Ectodermal cell (in vitro differentiated cells): ENCODE measurements at regions not wholly inside any gene's neighbourhood (a gene's known extent, or its start where the extent isn't known, plus 50 kb on each side); places are given as distances from the start of the nearest gene placed in this dataset.

ENCODE experiments used
- H3K27ac ChIP-seq: 2 replicates; pipeline ENCODE4 v1.7.0; 2013; ENCODE audit warnings: mild to moderate bottlenecking, low read depth, low read length; ENCODE audit not compliant: insufficient read depth, poor library complexity, severe bottlenecking
- H3K27me3 ChIP-seq: 2 replicates; pipeline ENCODE4 v1.7.0; 2013; ENCODE audit warnings: mild to moderate bottlenecking, low read length; ENCODE audit not compliant: insufficient read depth, control insufficient read depth, poor library complexity, severe bottlenecking
- H3K36me3 ChIP-seq: one replicate; pipeline ENCODE4 v1.7.0; 2013; ENCODE audit warnings: low read length; ENCODE audit not compliant: control insufficient read depth, insufficient read depth
- H3K4me1 ChIP-seq: one replicate; pipeline ENCODE4 v1.7.0; 2013; ENCODE audit warnings: low read length; ENCODE audit not compliant: control insufficient read depth, insufficient read depth
- H3K4me3 ChIP-seq: 2 replicates; pipeline ENCODE4 v1.7.0; 2013; ENCODE audit warnings: low read depth, low read length, control low read depth; ENCODE audit not compliant: insufficient read depth
- H3K9me3 ChIP-seq: 2 replicates; pipeline ENCODE4 v1.7.0; 2013; ENCODE audit warnings: mild to moderate bottlenecking, low read length, moderate library complexity; ENCODE audit not compliant: control insufficient read depth
- WGBS, 2 experiments: methylation state at CpG; one replicate each; pipeline ENCODE4 v1.1.7; 2013; ENCODE audit warnings: missing lambda C conversion rate in 2 of 2; 5-methylcytosine and 5-hydroxymethylcytosine counted together

DNA sequence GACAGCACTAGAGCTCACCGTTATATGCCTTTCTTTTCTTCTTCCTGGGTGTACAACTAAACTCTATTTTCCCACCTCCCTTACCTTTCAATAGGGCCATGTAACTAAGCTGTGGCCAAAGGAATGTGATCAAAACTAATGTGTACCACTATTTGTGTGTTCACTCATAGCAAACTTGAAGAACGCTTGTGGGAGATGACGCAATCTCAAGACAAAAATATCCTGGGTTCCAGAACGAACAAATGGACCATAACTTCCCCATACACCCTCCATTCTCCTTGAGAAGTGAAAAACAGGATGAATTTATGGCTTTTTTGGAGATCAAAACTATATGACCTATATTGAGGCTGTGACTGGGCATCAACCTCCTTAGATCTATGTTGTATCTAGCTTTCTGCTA is 139.7 kb upstream of the GLRA2 start:
- Histone ChIP-seq H3K27me3 (no peaks in the 10 kb centered on the region), H3K27ac (no peak overlapping the region), H3K4me1 (no peaks in the 10 kb centered on the region), H3K36me3 (no peaks in the 10 kb centered on the region), H3K4me3 (no peak overlapping the region), H3K9me3 (no peaks in the 10 kb centered on the region)
- 96 to 100% methylated on average over 1 to 4 of the region's 4 CpGs for whole genome bisulfite sequencing, 2 experiments

DNA sequence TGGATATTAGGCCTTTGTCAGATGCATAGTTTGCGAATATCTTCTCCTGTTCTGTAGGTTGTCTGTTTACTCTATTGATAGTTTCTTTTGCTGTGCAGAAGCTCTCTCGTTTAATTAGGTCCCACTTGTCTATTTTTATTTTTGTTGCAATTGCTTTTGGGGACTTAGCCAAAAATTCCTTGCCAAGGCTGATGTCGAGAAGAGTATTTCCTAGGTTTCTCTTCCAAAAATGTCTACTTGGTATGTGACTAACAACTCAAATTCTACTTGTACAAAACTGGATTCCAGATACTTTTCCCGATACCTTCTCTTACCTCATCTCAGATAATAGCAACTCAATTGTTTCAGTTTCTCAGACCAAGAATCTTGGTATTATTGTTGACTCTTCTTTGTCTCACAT is 142.4 kb upstream of the GLRA2 start:
- Histone ChIP-seq H3K27me3 (no peaks in the 10 kb centered on the region), H3K9me3 (no peaks in the 10 kb centered on the region), H3K36me3 (no peaks in the 10 kb centered on the region), H3K4me3 (no peak overlapping the region), H3K4me1 (no peaks in the 10 kb centered on the region), H3K27ac (no peak overlapping the region)
- 91 to 95% methylated on average over 4 of the region's 4 CpGs for WGBS, 2 experiments

DNA sequence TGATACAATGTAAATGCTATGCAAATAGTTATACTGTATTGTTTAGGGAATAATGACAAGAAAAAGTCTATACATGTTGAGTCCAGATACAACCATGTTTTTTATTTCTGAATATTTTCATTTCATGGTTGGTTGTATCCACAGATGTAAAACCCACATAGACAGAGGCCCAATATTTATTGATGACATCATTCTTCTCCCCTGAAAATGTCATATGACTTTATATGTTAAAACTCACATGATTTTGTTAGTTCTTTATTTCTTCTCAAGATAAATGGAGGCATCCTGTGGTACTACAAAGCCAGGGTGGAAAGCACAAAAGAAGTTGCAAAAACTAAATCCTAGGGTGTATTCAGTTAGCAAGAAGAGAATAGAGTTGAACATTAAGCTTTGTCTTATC is 149.3 kb upstream of the GLRA2 start:
- no peak overlapping the region for H3K4me3 ChIP-seq
- no peaks in the 10 kb centered on the region for H3K36me3 ChIP-seq
- no peaks in the 10 kb centered on the region for H3K27me3 ChIP-seq
- H3K4me1 ChIP-seq, result no peaks in the 10 kb centered on the region
- no peak overlapping the region for H3K27ac ChIP-seq
- no peaks in the 10 kb centered on the region for H3K9me3 ChIP-seq

DNA sequence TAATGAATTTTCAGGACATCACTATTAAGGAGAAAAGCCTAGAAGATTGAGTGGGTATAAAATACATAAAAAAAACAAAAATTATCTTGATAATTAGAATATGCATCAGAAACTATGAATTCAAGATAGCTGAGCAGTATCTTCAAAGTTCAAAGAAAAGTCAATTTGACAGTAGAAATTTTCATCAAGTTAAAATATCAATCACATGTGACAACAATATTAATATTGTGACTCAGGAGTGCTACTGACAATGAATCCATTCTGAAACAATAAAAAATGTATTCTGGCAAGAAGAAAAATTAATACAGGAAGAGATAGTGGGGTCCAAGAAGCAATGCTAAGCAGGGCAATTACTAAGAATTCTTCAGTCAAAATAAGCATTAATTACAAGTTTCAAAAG is 151.9 kb upstream of the GLRA2 start:
- no peak overlapping the region for H3K27ac ChIP-seq
- H3K27me3 ChIP-seq, result no peaks in the 10 kb centered on the region
- H3K4me3 ChIP-seq, result no peak overlapping the region
- no peaks in the 10 kb centered on the region for H3K36me3 ChIP-seq
- H3K4me1 ChIP-seq, result no peaks in the 10 kb centered on the region
- no peaks in the 10 kb centered on the region for H3K9me3 ChIP-seq

DNA sequence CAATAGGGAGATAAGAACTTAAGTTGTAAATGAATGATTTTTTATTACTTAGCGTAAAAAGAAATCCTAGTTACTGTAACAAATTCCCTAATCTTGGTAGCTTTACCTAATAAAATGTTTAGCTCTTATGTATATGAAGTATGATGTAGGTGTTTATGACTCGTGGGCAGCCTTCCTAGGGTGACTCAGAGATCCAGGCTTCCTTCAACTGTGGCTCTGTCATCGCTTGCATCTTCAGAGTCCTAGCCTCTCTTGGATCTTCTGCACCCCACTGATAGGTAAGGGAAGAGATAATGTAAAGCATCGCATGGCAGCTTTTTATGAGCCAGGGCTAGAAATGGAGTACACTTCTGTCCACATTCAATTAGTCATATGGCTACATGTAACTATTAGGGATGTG is 165.6 kb upstream of the GLRA2 start:
- Histone ChIP-seq H3K4me3 (no peak overlapping the region), H3K9me3 (no peaks in the 10 kb centered on the region), H3K27me3 (no peaks in the 10 kb centered on the region), H3K4me1 (no peaks in the 10 kb centered on the region), H3K36me3 (no peaks in the 10 kb centered on the region), H3K27ac (no peak overlapping the region)
- 85 to 94% methylated on average over 2 to 4 of the region's 4 CpGs for WGBS, 2 experiments

DNA sequence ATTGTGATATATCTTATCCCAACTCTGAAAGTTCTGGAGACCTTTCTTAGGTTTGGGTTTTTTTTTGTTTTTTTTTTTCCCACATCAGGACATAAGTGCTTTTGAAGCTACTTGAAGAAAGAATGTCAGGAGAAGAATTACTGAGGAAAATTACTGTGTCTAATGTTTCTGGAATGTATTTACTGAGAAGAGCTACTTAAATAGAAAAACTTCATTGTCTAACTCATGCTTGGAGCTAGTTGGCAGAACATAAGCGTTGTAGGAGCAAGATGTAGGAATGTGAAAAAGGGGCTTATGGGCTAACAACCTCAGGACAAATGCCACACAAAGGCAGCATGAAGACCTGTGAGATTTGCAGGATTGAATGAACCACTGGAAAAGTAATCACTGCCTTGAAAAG is 166.6 kb upstream of the GLRA2 start:
- WGBS, 2 experiments, result 88 to 94% methylated on average over 1 of the region's 1 CpG
- Histone ChIP-seq H3K27me3 (no peaks in the 10 kb centered on the region), H3K27ac (no peak overlapping the region), H3K4me1 (no peaks in the 10 kb centered on the region), H3K36me3 (no peaks in the 10 kb centered on the region), H3K9me3 (no peaks in the 10 kb centered on the region), H3K4me3 (no peak overlapping the region)

DNA sequence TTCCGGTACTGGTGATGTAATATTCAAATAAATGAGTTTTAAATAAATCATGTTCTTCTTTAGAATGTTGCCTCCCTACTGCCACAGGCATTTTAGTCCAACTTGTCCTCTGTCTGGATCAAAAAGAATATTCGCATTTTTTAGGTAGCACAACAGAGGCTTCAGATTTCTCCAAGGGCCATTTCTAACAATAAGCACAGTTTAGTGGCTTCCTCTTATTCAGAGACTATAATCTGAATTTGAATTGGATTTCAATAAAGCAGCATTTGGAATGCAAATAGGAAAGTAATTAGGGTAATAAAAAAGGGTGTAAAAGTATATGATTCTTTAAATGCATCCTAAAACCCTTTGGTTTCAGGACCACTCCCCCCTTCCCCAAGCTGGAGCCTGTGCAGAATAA is 167.9 kb upstream of the GLRA2 start:
- 84 to 100% methylated on average over 1 of the region's 2 CpGs for WGBS, 2 experiments

DNA sequence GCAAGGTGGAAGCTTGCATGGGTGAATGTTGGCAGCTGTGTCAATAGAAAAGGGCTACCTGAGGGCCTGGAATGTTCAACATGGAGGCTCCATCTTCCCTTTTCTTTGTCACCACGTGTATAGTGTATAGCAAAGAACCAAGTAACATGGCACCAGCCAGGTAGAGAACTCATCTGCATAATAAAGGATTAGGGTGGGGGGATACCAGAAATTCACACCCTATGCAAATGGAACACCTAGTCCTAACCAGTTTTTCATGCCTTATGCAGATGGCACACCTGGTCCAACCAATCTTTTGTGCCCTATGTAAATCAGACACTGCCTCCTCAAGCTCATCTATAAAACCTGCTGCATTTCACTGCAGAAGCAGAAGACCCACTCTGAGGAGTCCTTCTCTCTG is 169.6 kb upstream of the GLRA2 start:
- Histone ChIP-seq H3K36me3 (no peaks in the 10 kb centered on the region), H3K4me1 (no peaks in the 10 kb centered on the region), H3K9me3 (no peaks in the 10 kb centered on the region), H3K27ac (no peak overlapping the region), H3K27me3 (no peaks in the 10 kb centered on the region), H3K4me3 (no peak overlapping the region)
- no CpG with 5 or more reads among the region's 1 CpG for WGBS, 2 experiments

More for the DNA sequence above, 167.9 kb upstream of the GLRA2 start:
- Histone ChIP-seq H3K9me3 (no peaks in the 10 kb centered on the region), H3K36me3 (no peaks in the 10 kb centered on the region), H3K27ac (no peak overlapping the region), H3K4me3 (no peak overlapping the region), H3K4me1 (no peaks in the 10 kb centered on the region), H3K27me3 (no peaks in the 10 kb centered on the region)

DNA sequence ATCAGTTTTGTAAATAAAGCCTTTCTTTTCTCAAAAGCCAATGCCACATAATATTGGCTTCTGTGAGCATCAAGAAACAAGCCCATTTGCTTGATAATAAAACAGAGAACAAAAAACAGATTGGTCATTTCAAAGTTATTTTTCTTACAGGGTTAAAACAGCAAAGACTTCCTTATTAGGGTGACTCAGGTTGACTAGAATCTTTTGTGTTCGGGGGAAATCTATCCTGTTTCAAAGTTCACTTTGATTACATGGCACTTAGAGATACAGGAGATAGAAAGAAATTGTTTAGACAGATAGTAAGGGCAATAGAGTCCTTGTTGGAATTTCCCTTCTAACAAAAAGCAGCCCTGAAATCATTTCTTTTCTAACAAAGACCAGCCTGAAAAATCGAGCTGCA is 170.0 kb upstream of the GLRA2 start:
- Histone ChIP-seq H3K4me3 (no peak overlapping the region), H3K9me3 (no peaks in the 10 kb centered on the region), H3K27me3 (no peaks in the 10 kb centered on the region), H3K36me3 (no peaks in the 10 kb centered on the region), H3K27ac (no peak overlapping the region), H3K4me1 (no peaks in the 10 kb centered on the region)
- 67 to 93% methylated on average over 1 to 2 of the region's 2 CpGs for WGBS, 2 experiments

DNA sequence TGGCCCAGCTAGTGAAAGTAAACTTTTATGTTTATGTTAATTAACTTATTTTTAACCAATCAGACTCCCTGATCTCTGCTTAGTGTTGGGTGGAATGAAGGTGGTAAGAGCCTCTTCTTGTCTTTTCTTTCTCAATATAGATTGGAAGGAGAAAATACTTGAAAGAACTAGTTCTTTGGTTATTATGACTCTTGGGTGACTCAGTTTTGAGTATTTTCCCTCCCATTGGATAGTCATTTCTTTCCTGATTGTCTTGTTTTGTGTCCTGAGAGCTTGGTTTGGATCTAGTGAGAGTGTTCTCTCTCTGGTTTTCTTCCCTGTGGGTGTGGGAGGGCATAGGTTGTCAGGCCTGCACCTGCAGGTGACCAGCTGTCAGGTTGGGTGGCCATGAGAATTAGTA is 172.0 kb upstream of the GLRA2 start:
- no peak overlapping the region for H3K27ac ChIP-seq
- H3K9me3 ChIP-seq, result no peaks in the 10 kb centered on the region
- no peaks in the 10 kb centered on the region for H3K36me3 ChIP-seq

DNA sequence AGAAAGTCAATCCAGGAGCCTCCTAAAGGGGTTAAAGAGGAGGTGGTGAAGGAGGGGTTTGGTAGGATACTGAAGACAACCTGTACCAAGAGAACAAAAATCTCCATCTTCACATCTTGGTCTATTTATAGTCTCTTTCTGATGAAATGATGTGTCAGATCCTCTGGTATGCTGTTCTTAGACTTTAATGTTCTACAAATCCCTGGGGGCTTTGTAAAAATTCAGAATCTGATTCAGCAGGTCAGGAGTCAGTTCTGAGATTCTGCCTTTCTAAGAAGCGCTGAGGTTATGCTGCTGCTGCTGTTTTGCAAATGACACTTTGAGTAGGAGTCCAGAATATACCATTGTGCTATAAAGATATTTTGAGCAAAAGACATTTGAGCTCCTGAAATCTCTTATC is 172.9 kb upstream of the GLRA2 start:
- Histone ChIP-seq H3K27ac (no peak overlapping the region), H3K36me3 (no peaks in the 10 kb centered on the region), H3K4me1 (peaks cover 3% of the 10 kb centered on the region), H3K9me3 (no peaks in the 10 kb centered on the region), H3K27me3 (no peaks in the 10 kb centered on the region), H3K4me3 (no peak overlapping the region)
- 89 to 94% methylated on average over 1 of the region's 1 CpG for WGBS, 2 experiments

More for the DNA sequence above, 172.0 kb upstream of the GLRA2 start:
- no peaks in the 10 kb centered on the region for H3K4me1 ChIP-seq
- no peaks in the 10 kb centered on the region for H3K27me3 ChIP-seq
- H3K4me3 ChIP-seq, result no peak overlapping the region
